WTC11 (cell line): ENCODE measurements at regions not wholly inside any gene's neighbourhood (a gene's known extent, or its start where the extent isn't known, plus 50 kb on each side); places are given as distances from the start of the nearest gene placed in this dataset.
A peak's percentile ranks its signal among the peaks of the same experiment; 100 is the strongest.

ENCODE experiments used
- ATAC-seq: fragments of 200-7000 bp; cut with Tn5 transposase; 2 replicates; pipeline ENCODE4 v1.10.0; 2021; ENCODE audit warnings: mild to moderate bottlenecking, moderate library complexity
- CTCF ChIA-PET: fragments of 300-600 bp; sonication (Branson Sonifier 250); formaldehyde crosslinking; loops from one replicate; lab custom pipeline; 2021; ENCODE audit warnings: antibody characterized with exemption; lab: Charles Lee
- POLR2A ChIA-PET: fragments of 350-600 bp; sonication (Branson Sonifier 250); formaldehyde crosslinking; loops from one replicate; lab custom pipeline; 2021; ENCODE audit warnings: antibody characterized with exemption; lab: Charles Lee
- DNase-seq: peaks from one replicate; pipeline ENCODE4 v3.0.0; 2021; ENCODE audit warnings: low spot score
- H3K27ac Mint-ChIP-seq: 2 replicates; pipeline ENCODE4 v1.8.0; 2021; ENCODE audit warnings: mixed read lengths
- H3K27me3 Mint-ChIP-seq: 2 replicates; pipeline ENCODE4 v1.8.0; 2021; ENCODE audit warnings: low read depth, mild to moderate bottlenecking, moderate library complexity, mixed read lengths
- H3K36me3 Mint-ChIP-seq: 2 replicates; pipeline ENCODE4 v1.8.0; 2021; ENCODE audit warnings: mixed read lengths
- H3K4me1 Mint-ChIP-seq: 2 replicates; pipeline ENCODE4 v1.8.0; 2022; ENCODE audit warnings: mixed read lengths
- H3K4me3 Mint-ChIP-seq: 2 replicates; pipeline ENCODE4 v1.8.0; 2021; ENCODE audit warnings: mild to moderate bottlenecking, moderate library complexity, mixed read lengths
- H3K9me3 Mint-ChIP-seq: 2 replicates; pipeline ENCODE4 v1.8.0; 2021; ENCODE audit warnings: mixed read lengths
- CBFB ChIP-seq: sonication (generic); formaldehyde crosslinking; IDR thresholded peaks from 2 replicates; pipeline ENCODE4 v1.8.1; 2022; ENCODE audit warnings: mild to moderate bottlenecking, low read depth, missing genetic modification reagents
- CREB1 ChIP-seq: sonication (generic); formaldehyde crosslinking; IDR thresholded peaks from 2 replicates; pipeline ENCODE4 v1.8.0; 2023; ENCODE audit warnings: mild to moderate bottlenecking, missing genetic modification reagents
- CTCF ChIP-seq: fragments of 200-600 bp; IDR thresholded peaks from 2 replicates; pipeline ENCODE4 v1.8.0; 2022; ENCODE audit warnings: antibody characterized with exemption
- ELF4 ChIP-seq: sonication (generic); formaldehyde crosslinking; IDR thresholded peaks from 2 replicates; pipeline ENCODE4 v1.8.1; 2022; ENCODE audit warnings: low read depth, mild to moderate bottlenecking, moderate library complexity, missing genetic modification reagents
- FOXP4 ChIP-seq: sonication (generic); formaldehyde crosslinking; IDR thresholded peaks from 2 replicates; pipeline ENCODE4 v1.8.0; 2022; ENCODE audit warnings: mild to moderate bottlenecking, missing genetic modification reagents
- GABPB1 ChIP-seq: sonication (generic); formaldehyde crosslinking; IDR thresholded peaks from 2 replicates; pipeline ENCODE4 v1.8.1; 2023; ENCODE audit warnings: mild to moderate bottlenecking, missing genetic modification reagents
- GTF2I ChIP-seq: fragments of 250-450 bp; sonication (Bioruptor Pico); conservative IDR thresholded peaks from 2 replicates; pipeline ENCODE4 v1.4.0; 2021; ENCODE audit warnings: mild to moderate bottlenecking
- IRF1 ChIP-seq: sonication (generic); formaldehyde crosslinking; IDR thresholded peaks from 2 replicates; pipeline ENCODE4 v1.8.0; 2023; ENCODE audit warnings: missing genetic modification reagents
- JUN ChIP-seq: sonication (generic); formaldehyde crosslinking; IDR thresholded peaks from 2 replicates; pipeline ENCODE4 v1.8.0; 2023; ENCODE audit warnings: mild to moderate bottlenecking, missing genetic modification reagents
- MAX ChIP-seq: sonication (generic); formaldehyde crosslinking; IDR thresholded peaks from 2 replicates; pipeline ENCODE4 v1.8.0; 2022; ENCODE audit warnings: mild to moderate bottlenecking, missing genetic modification reagents
- PRRX2 ChIP-seq: fragments of 250-450 bp; sonication (Bioruptor Pico); IDR thresholded peaks from 2 replicates; pipeline ENCODE4 v1.8.0; 2021; ENCODE audit warnings: mild to moderate bottlenecking
- SMAD3 ChIP-seq: sonication (generic); formaldehyde crosslinking; IDR thresholded peaks from 2 replicates; pipeline ENCODE4 v1.8.0; 2022; ENCODE audit warnings: missing genetic modification reagents, mild to moderate bottlenecking, borderline replicate concordance
- ZBTB21 ChIP-seq: sonication (generic); formaldehyde crosslinking; IDR thresholded peaks from 2 replicates; pipeline ENCODE4 v1.8.1; 2023; ENCODE audit warnings: mild to moderate bottlenecking, missing genetic modification reagents, borderline replicate concordance
- ZNF423 ChIP-seq: fragments of 250-450 bp; sonication (Bioruptor Pico); IDR thresholded peaks from 2 replicates; pipeline ENCODE4 v2.1.2; 2022; ENCODE audit warnings: mild to moderate bottlenecking, moderate library complexity
- ZSCAN18 ChIP-seq: fragments of 250-450 bp; sonication (Bioruptor Pico); IDR thresholded peaks from 2 replicates; pipeline ENCODE4 v2.1.2; 2022; ENCODE audit warnings: mild to moderate bottlenecking, moderate library complexity

GRCh38 chr2:100726866-100727265, 93.1 kb upstream of the NPAS2 start (continued):
- TF ChIP-seq ELF4 (no peak), PRRX2 (no peak), JUN (CRISPR knock-in tag) (no peak), CREB1 (no peak), FOXP4 (CRISPR knock-in tag) (no peak)

- no peak overlapping the region for H3K4me3 Mint-ChIP-seq
- H3K27me3 Mint-ChIP-seq: peaks cover 3% of the 10 kb centered on the region
- H3K9me3 Mint-ChIP-seq: peaks cover 14% of the 10 kb centered on the region
- no peak overlapping the region for H3K27ac Mint-ChIP-seq
- peaks cover 26% of the 10 kb centered on the region for H3K4me1 Mint-ChIP-seq
- CTCF ChIA-PET: interaction anchor here (0.5 to 1.8 kb wide), 30 partner anchors 10 to 310 kb away, joined by 3 to 19 read pairs (median 4); partner anchors contain the start of gene RPL31
- peaks cover 6% of the 10 kb centered on the region for H3K36me3 Mint-ChIP-seq
- peak; percentile 72 for DNase-seq
- POLR2A ChIA-PET: no interaction called here
- peak; percentile 61 for ATAC-seq
- TF ChIP-seq GABPB1 (CRISPR knock-in tag) (peak; percentile 41; the same call in 1 of the 2 replicates), MAX (CRISPR knock-in tag) (peak; percentile 73; the same call in 1 of the 2 replicates), ZSCAN18 (CRISPR knock-in tag) (peak; percentile 62; the same call in 1 of the 2 replicates), ZNF423 (CRISPR knock-in tag) (peak; percentile 7; the same call in 1 of the 2 replicates), CTCF (0 out of 2 replicates have a peak, but pooled peaks have one; percentile 34), CBFB (CRISPR knock-in tag) (no peak)
- TF ChIP-seq, all 79 proteins: peak for 5
These were observed 89.6 kb upstream of the NPAS2 start for GRCh38 chr2:100730290-100730868.

GRCh38 chr2:100731535-100731981, 88.4 kb upstream of the NPAS2 start:
- Mint-ChIP-seq H3K4me1 (peaks cover 21% of the 10 kb centered on the region), H3K27ac (no peak overlapping the region), H3K36me3 (peaks cover 6% of the 10 kb centered on the region), H3K4me3 (no peak overlapping the region), H3K27me3 (peaks cover 3% of the 10 kb centered on the region), H3K9me3 (peaks cover 14% of the 10 kb centered on the region)
- POLR2A ChIA-PET: no interaction called here
- peak; percentile 76 for TF ChIP-seq GABPB1 (CRISPR knock-in tag)
- TF ChIP-seq GTF2I (CRISPR knock-in tag): no peak
- DNase-seq (no peak), ATAC-seq (no peak)
- CTCF ChIA-PET: interaction anchor here (0.6 to 1.2 kb wide), 2 partner anchors 253 to 309 kb away, joined by 3 read pairs; no protein-coding TSS in a partner anchor

GRCh38 chr2:100733391-100734187, 86.3 kb upstream of the NPAS2 start:
- H3K36me3 Mint-ChIP-seq: peaks cover 6% of the 10 kb centered on the region
- H3K9me3 Mint-ChIP-seq: peaks cover 13% of the 10 kb centered on the region
- peaks cover 13% of the 10 kb centered on the region for H3K4me1 Mint-ChIP-seq
- ATAC-seq: peak; percentile 86
- no peak overlapping the region for H3K4me3 Mint-ChIP-seq
- TF ChIP-seq SMAD3 (CRISPR knock-in tag) (no peak), FOXP4 (CRISPR knock-in tag) (no peak), ZBTB21 (CRISPR knock-in tag) (no peak), IRF1 (CRISPR knock-in tag) (no peak)
- CTCF ChIA-PET: interaction anchor here (0.7 to 1.6 kb wide), 6 partner anchors 9 to 472 kb away, joined by 3 to 9 read pairs (median 4); no protein-coding TSS in a partner anchor
- peak; percentile 16 for DNase-seq
- POLR2A ChIA-PET: no interaction called here
- peaks cover 3% of the 10 kb centered on the region for H3K27me3 Mint-ChIP-seq
- H3K27ac Mint-ChIP-seq: no peak overlapping the region
